Tibial artery (tissue), 4 donors: ENCODE measurements at regions not wholly inside any gene's neighbourhood (a gene's known extent, or its start where the extent isn't known, plus 50 kb on each side); places are given as distances from the start of the nearest gene placed in this dataset.

ENCODE experiments used
- DNase-seq, 2 donors: peaks; one replicate each; pipeline ENCODE4 v3.0.0-alpha.2; 2019
- H3K27ac ChIP-seq, 2 donors: fragments of 200-600 bp; sonication (generic) in 1 of 2; 1 replicate in 1 of 2; 2 replicates in 1 of 2; pipeline ENCODE4 v1.5.1; 2018 to 2019; ENCODE audit warnings: mild to moderate bottlenecking in 1 of 2
- H3K27me3 ChIP-seq, 2 donors: fragments of 200-600 bp; sonication (generic) in 1 of 2; one replicate each; pipeline versions ENCODE4 v1.5.1 to v1.6.0; 2016 to 2019
- H3K36me3 ChIP-seq, 3 donors: fragments of 200-600 bp; sonication (generic) in 2 of 3; one replicate each; pipeline ENCODE4 v1.5.1; 2016 to 2019; ENCODE audit warnings: mild to moderate bottlenecking in 2 of 3
- H3K4me1 ChIP-seq, 4 donors: fragments of 200-600 bp; sonication (generic) in 2 of 4; 1 replicate in 3 of 4; 2 replicates in 1 of 4; pipeline ENCODE4 v1.5.1; 2016 to 2019
- H3K4me3 ChIP-seq, 2 donors: fragments of 200-600 bp; sonication (generic) in 1 of 2; 1 replicate in 1 of 2; 2 replicates in 1 of 2; pipeline ENCODE4 v1.5.1; 2018 to 2019; ENCODE audit warnings: mild to moderate bottlenecking in 2 of 2
- H3K9me3 ChIP-seq, 3 donors: fragments of 200-600 bp; sonication (generic) in 1 of 3; one replicate each; pipeline ENCODE4 v1.5.1; 2016 to 2019
- intact Hi-C: fragments of 100-400 bp; cut with DNase I; formaldehyde crosslinking; loops from one replicate; pipeline ENCODE4 v1.15.0; 2023; ENCODE audit warnings: low total_unique reads
- TF ChIP-seq, protein P1 (sequence below), 2 experiments: fragments of 200-600 bp in 1 of 2; fragments of 450-650 bp in 1 of 2; IDR thresholded peaks; one replicate each; pipeline ENCODE4 v1.5.1; 2017 to 2019; ENCODE audit warnings: antibody characterized with exemption in 2 of 2, mild to moderate bottlenecking in 1 of 2, moderate library complexity in 1 of 2

- no peak for DNase-seq
- TF ChIP-seq, protein P1, sequence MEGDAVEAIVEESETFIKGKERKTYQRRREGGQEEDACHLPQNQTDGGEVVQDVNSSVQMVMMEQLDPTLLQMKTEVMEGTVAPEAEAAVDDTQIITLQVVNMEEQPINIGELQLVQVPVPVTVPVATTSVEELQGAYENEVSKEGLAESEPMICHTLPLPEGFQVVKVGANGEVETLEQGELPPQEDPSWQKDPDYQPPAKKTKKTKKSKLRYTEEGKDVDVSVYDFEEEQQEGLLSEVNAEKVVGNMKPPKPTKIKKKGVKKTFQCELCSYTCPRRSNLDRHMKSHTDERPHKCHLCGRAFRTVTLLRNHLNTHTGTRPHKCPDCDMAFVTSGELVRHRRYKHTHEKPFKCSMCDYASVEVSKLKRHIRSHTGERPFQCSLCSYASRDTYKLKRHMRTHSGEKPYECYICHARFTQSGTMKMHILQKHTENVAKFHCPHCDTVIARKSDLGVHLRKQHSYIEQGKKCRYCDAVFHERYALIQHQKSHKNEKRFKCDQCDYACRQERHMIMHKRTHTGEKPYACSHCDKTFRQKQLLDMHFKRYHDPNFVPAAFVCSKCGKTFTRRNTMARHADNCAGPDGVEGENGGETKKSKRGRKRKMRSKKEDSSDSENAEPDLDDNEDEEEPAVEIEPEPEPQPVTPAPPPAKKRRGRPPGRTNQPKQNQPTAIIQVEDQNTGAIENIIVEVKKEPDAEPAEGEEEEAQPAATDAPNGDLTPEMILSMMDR (IDR thresholded peaks at IDR 0.05): peak; percentile 13 to 30
- no peak overlapping the region for H3K4me3 ChIP-seq
- H3K27me3 ChIP-seq: no peaks in the 10 kb centered on the region
- no peaks in the 10 kb centered on the region for H3K9me3 ChIP-seq
- intact Hi-C loops: no loop called here
- H3K4me1 ChIP-seq: peaks cover 0 to 4% (median 0%) of the 10 kb centered on the region in 4 donors
- H3K27ac ChIP-seq: no peak overlapping the region
- peaks cover 31 to 45% (median 43%) of the 10 kb centered on the region in 3 donors for H3K36me3 ChIP-seq
These were observed 336.2 kb upstream of the TPM1 start for GRCh38 chr15:62706317-62706716.

DNA sequence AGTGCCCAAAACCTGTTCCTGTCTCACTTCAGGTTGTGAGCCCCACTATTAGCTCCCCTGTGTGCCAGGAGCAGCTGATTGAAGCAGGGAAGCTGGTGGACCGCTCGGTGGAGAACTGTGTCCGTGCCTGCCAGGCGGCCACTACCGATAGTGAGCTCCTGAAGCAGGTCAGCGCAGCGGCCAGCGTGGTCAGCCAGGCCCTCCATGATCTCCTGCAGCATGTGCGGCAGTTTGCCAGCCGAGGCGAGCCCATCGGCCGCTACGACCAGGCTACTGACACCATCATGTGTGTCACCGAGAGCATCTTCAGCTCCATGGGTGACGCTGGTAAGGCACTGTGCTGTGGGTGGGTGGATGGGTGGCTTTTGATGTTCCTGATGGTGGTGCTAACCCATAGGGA, 334.1 kb upstream of the TPM1 start:
- no peak overlapping the region for H3K4me3 ChIP-seq
- peaks cover 0 to 4% (median 0%) of the 10 kb centered on the region in 4 donors for H3K4me1 ChIP-seq
- no peak for DNase-seq
- no peak overlapping the region for H3K27ac ChIP-seq
- intact Hi-C loops: no loop called here
- no peaks in the 10 kb centered on the region for H3K27me3 ChIP-seq
- TF ChIP-seq, protein P1 (IDR thresholded peaks at IDR 0.05): no peak
- H3K9me3 ChIP-seq: no peaks in the 10 kb centered on the region
- H3K36me3 ChIP-seq: peaks cover 31 to 42% (median 40%) of the 10 kb centered on the region in 3 donors

GRCh38 chr15:62709261-62709660, 333.3 kb upstream of the TPM1 start:
- TF ChIP-seq, protein P1 (IDR thresholded peaks at IDR 0.05): no peak
- no peak for DNase-seq
- no peak overlapping the region for H3K27ac ChIP-seq
- intact Hi-C loops: no loop called here
- no peaks in the 10 kb centered on the region for H3K9me3 ChIP-seq
- H3K36me3 ChIP-seq: peaks cover 31 to 36% (median 34%) of the 10 kb centered on the region in 3 donors
- no peaks in the 10 kb centered on the region for H3K27me3 ChIP-seq
- H3K4me1 ChIP-seq: peaks cover 0 to 4% (median 0%) of the 10 kb centered on the region in 4 donors
- H3K4me3 ChIP-seq: no peak overlapping the region

DNA sequence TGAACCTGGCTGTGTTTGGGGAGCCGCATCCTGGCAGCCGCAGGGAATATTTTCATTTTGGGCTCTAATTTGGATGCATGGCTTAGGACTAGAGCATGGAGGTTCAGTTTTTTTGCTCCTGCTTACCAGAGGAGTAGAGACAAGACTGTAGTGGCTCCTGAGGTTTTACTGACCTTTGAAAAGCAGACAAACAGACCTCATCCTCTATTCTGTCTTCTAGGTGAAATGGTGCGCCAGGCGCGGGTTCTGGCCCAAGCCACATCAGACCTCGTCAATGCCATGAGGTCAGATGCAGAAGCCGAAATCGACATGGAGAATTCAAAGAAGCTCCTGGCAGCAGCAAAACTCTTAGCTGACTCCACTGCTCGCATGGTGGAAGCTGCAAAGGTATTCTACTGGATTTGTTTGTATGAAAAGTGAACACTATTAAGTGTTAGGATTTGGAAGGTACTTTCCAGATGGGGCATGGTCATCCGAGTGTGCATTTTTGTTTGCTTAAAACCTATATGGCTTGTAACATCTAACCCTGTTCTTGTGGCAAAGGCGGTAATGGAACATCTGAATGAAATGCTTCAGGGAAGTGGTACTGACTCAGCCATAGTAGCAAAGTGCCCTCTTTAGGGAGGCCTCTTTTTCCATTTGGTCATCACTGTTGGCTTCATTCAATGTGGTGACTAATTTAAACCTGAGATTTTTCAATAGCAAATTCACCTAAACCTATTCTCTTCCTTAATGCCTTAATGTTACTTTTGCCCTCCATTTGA, 330.7 kb upstream of the TPM1 start:
- Histone ChIP-seq H3K27me3 (no peaks in the 10 kb centered on the region), H3K36me3 (peaks cover 38 to 52% (median 44%) of the 10 kb centered on the region in 3 donors), H3K4me3 (no peak overlapping the region), H3K4me1 (no peaks in the 10 kb centered on the region), H3K9me3 (no peaks in the 10 kb centered on the region), H3K27ac (no peak overlapping the region)
- TF ChIP-seq, protein P1 (IDR thresholded peaks at IDR 0.05): no peak
- DNase-seq: no peak
- intact Hi-C loops: no loop called here

GRCh38 chr15:62712455-62712839, 330.1 kb upstream of the TPM1 start:
- DNase-seq: no peak
- H3K27me3 ChIP-seq: no peaks in the 10 kb centered on the region
- H3K4me1 ChIP-seq: no peaks in the 10 kb centered on the region
- TF ChIP-seq, protein P1 (IDR thresholded peaks at IDR 0.05): no peak
- H3K9me3 ChIP-seq: no peaks in the 10 kb centered on the region
- intact Hi-C loops: no loop called here
- peaks cover 38 to 57% (median 44%) of the 10 kb centered on the region in 3 donors for H3K36me3 ChIP-seq
- no peak overlapping the region for H3K4me3 ChIP-seq
- no peak overlapping the region for H3K27ac ChIP-seq
